HUES6 (cell line): ENCODE measurements at regions not wholly inside any gene's neighbourhood (a gene's known extent, or its start where the extent isn't known, plus 50 kb on each side); places are given as distances from the start of the nearest gene placed in this dataset.

Source experiments
- H3K27ac ChIP-seq: 2 replicates; pipeline ENCODE4 v1.7.0; 2013; ENCODE audit warnings: low read depth, mild to moderate bottlenecking, low read length, inconsistent platforms
- H3K27me3 ChIP-seq: 2 replicates; pipeline ENCODE4 v1.6.1; 2013; ENCODE audit warnings: low read length; ENCODE audit not compliant: control insufficient read depth, insufficient read depth
- H3K36me3 ChIP-seq: 2 replicates; pipeline ENCODE4 v1.6.1; 2013; ENCODE audit warnings: low read length; ENCODE audit not compliant: control insufficient read depth, insufficient read depth
- H3K4me1 ChIP-seq: 2 replicates; pipeline ENCODE4 v1.6.1; 2013; ENCODE audit warnings: low read length; ENCODE audit not compliant: control insufficient read depth, insufficient read depth
- H3K4me3 ChIP-seq: 2 replicates; pipeline ENCODE4 v1.5.1; 2013; ENCODE audit warnings: low read depth, low read length
- H3K9ac ChIP-seq: one replicate; pipeline ENCODE4 v1.6.1; 2013; ENCODE audit warnings: mild to moderate bottlenecking, low read length
- H3K9me3 ChIP-seq: 2 replicates; pipeline ENCODE4 v1.6.1; 2013; ENCODE audit warnings: low read depth, low read length; ENCODE audit not compliant: control insufficient read depth, insufficient read depth

GRCh38 chr2:200054681-200055468, 99.5 kb downstream of the MAIP1 start:
- Histone ChIP-seq H3K9me3 (peaks cover 9% of the 10 kb centered on the region), H3K4me1 (peaks cover 6% of the 10 kb centered on the region; the same call in 1 of the 2 replicates), H3K27ac (no peak overlapping the region), H3K4me3 (no peak overlapping the region), H3K9ac (no peak overlapping the region), H3K27me3 (no peaks in the 10 kb centered on the region), H3K36me3 (no peaks in the 10 kb centered on the region)

- Histone ChIP-seq H3K4me1 (peaks cover 6% of the 10 kb centered on the region; the same call in 1 of the 2 replicates), H3K27me3 (no peaks in the 10 kb centered on the region), H3K9me3 (peaks cover 9% of the 10 kb centered on the region), H3K4me3 (no peak overlapping the region), H3K27ac (no peak overlapping the region), H3K36me3 (no peaks in the 10 kb centered on the region), H3K9ac (no peak overlapping the region)
These were observed 100.7 kb downstream of the MAIP1 start for GRCh38 chr2:200056105-200056504.

- no peak overlapping the region for H3K9ac ChIP-seq
- H3K4me3 ChIP-seq, result no peak overlapping the region
- no peaks in the 10 kb centered on the region for H3K4me1 ChIP-seq
- no peaks in the 10 kb centered on the region for H3K9me3 ChIP-seq
- no peaks in the 10 kb centered on the region for H3K36me3 ChIP-seq
- H3K27ac ChIP-seq, result no peak overlapping the region
- no peaks in the 10 kb centered on the region for H3K27me3 ChIP-seq
These were observed 107.8 kb downstream of the MAIP1 start for GRCh38 chr2:200063155-200063554.

- Histone ChIP-seq H3K9me3 (no peaks in the 10 kb centered on the region), H3K9ac (no peak overlapping the region), H3K4me1 (no peaks in the 10 kb centered on the region), H3K27me3 (no peaks in the 10 kb centered on the region), H3K4me3 (no peak overlapping the region), H3K36me3 (no peaks in the 10 kb centered on the region), H3K27ac (no peak overlapping the region)
These were observed 109.5 kb downstream of the MAIP1 start for GRCh38 chr2:200064879-200065278.

- H3K4me1 ChIP-seq, result no peaks in the 10 kb centered on the region
- no peaks in the 10 kb centered on the region for H3K9me3 ChIP-seq
- H3K4me3 ChIP-seq, result no peak overlapping the region
- H3K9ac ChIP-seq, result no peak overlapping the region
- H3K36me3 ChIP-seq, result no peaks in the 10 kb centered on the region
- no peak overlapping the region for H3K27ac ChIP-seq
- H3K27me3 ChIP-seq, result no peaks in the 10 kb centered on the region
These were observed 110.1 kb downstream of the MAIP1 start for GRCh38 chr2:200065477-200065876.

- Histone ChIP-seq H3K4me1 (no peaks in the 10 kb centered on the region), H3K27me3 (no peaks in the 10 kb centered on the region), H3K9me3 (0 out of 2 replicates have a peak, but pooled peaks cover under 1% of the 10 kb centered on the region), H3K27ac (no peak overlapping the region), H3K4me3 (no peak overlapping the region), H3K9ac (no peak overlapping the region), H3K36me3 (no peaks in the 10 kb centered on the region)
These were observed 111.0 kb downstream of the MAIP1 start for GRCh38 chr2:200066417-200066816.

- H3K4me3 ChIP-seq, result no peak overlapping the region
- H3K36me3 ChIP-seq, result no peaks in the 10 kb centered on the region
- H3K9me3 ChIP-seq, result 0 out of 2 replicates have a peak, but pooled peaks cover 8% of the 10 kb centered on the region
- no peaks in the 10 kb centered on the region for H3K4me1 ChIP-seq
- H3K27me3 ChIP-seq, result no peaks in the 10 kb centered on the region
- H3K9ac ChIP-seq, result no peak overlapping the region
- no peak overlapping the region for H3K27ac ChIP-seq
These were observed 113.3 kb downstream of the MAIP1 start for GRCh38 chr2:200068642-200069041.

- no peak overlapping the region for H3K27ac ChIP-seq
These were observed 121.8 kb downstream of the MAIP1 start for GRCh38 chr2:200077210-200077650.

GRCh38 chr2:200077838-200078237, 122.5 kb downstream of the MAIP1 start:
- Histone ChIP-seq H3K27ac (no peak overlapping the region), H3K9ac (peak overlapping the region; percentile 24), H3K36me3 (no peaks in the 10 kb centered on the region), H3K4me3 (no peak overlapping the region), H3K4me1 (peaks cover 6% of the 10 kb centered on the region; the same call in 1 of the 2 replicates), H3K9me3 (peaks cover under 1% of the 10 kb centered on the region; the same call in 1 of the 2 replicates), H3K27me3 (no peaks in the 10 kb centered on the region)

More at GRCh38 chr2:200077210-200077650, 121.8 kb downstream of the MAIP1 start:
- no peak overlapping the region for H3K9ac ChIP-seq
- no peak overlapping the region for H3K4me3 ChIP-seq
- H3K36me3 ChIP-seq, result no peaks in the 10 kb centered on the region
- H3K4me1 ChIP-seq, result peaks cover 6% of the 10 kb centered on the region; the same call in 1 of the 2 replicates
- no peaks in the 10 kb centered on the region for H3K27me3 ChIP-seq
- peaks cover 4% of the 10 kb centered on the region; the same call in 1 of the 2 replicates for H3K9me3 ChIP-seq

GRCh38 chr2:200079356-200079755, 124.0 kb downstream of the MAIP1 start:
- H3K27me3 ChIP-seq, result no peaks in the 10 kb centered on the region
- no peaks in the 10 kb centered on the region for H3K36me3 ChIP-seq
- no peaks in the 10 kb centered on the region; the same call in 1 of the 2 replicates for H3K9me3 ChIP-seq
- peaks cover 6% of the 10 kb centered on the region; the same call in 1 of the 2 replicates for H3K4me1 ChIP-seq
- H3K9ac ChIP-seq, result no peak overlapping the region
- H3K27ac ChIP-seq, result no peak overlapping the region
- H3K4me3 ChIP-seq, result no peak overlapping the region

GRCh38 chr2:200081236-200081635, 125.9 kb downstream of the MAIP1 start:
- Histone ChIP-seq H3K27ac (no peak overlapping the region), H3K36me3 (no peaks in the 10 kb centered on the region)

More at GRCh38 chr2:200081236-200081635, 125.9 kb downstream of the MAIP1 start:
- peaks cover 6% of the 10 kb centered on the region; the same call in 1 of the 2 replicates for H3K4me1 ChIP-seq
- H3K9ac ChIP-seq, result no peak overlapping the region
- H3K27me3 ChIP-seq, result no peaks in the 10 kb centered on the region
- H3K9me3 ChIP-seq, result no peaks in the 10 kb centered on the region; the same call in 1 of the 2 replicates
- no peak overlapping the region for H3K4me3 ChIP-seq
